ENCODE measurements at regions not wholly inside any gene's neighbourhood (a gene's known extent, or its start where the extent isn't known, plus 50 kb on each side); places are given as distances from the start of the nearest gene placed in this dataset.

- TF ChIP-seq USF2 (IDR thresholded peaks at IDR 0.05; ENCODE audit: low read depth, low read length) (no peak), MXI1 (IDR thresholded peaks at IDR 0.05; ENCODE audit: borderline replicate concordance, low read depth, low read length) (no peak)
- TF ChIP-seq, protein P1, sequence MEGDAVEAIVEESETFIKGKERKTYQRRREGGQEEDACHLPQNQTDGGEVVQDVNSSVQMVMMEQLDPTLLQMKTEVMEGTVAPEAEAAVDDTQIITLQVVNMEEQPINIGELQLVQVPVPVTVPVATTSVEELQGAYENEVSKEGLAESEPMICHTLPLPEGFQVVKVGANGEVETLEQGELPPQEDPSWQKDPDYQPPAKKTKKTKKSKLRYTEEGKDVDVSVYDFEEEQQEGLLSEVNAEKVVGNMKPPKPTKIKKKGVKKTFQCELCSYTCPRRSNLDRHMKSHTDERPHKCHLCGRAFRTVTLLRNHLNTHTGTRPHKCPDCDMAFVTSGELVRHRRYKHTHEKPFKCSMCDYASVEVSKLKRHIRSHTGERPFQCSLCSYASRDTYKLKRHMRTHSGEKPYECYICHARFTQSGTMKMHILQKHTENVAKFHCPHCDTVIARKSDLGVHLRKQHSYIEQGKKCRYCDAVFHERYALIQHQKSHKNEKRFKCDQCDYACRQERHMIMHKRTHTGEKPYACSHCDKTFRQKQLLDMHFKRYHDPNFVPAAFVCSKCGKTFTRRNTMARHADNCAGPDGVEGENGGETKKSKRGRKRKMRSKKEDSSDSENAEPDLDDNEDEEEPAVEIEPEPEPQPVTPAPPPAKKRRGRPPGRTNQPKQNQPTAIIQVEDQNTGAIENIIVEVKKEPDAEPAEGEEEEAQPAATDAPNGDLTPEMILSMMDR (conservative IDR thresholded peaks at IDR 0.05; ENCODE audit: low read depth, low read length) = no peak
Measured at GRCh38 chr3:31277582-31277981, 255.1 kb upstream of the STT3B start.

Data from IMR-90 (cell line).